IMR-90 (cell line): ENCODE measurements at regions not wholly inside any gene's neighbourhood (a gene's known extent, or its start where the extent isn't known, plus 50 kb on each side); places are given as distances from the start of the nearest gene placed in this dataset.

Experiments
- ATAC-seq: fragments of 200-7000 bp; cut with Tn5 transposase; 2 replicates; pipeline ENCODE4 v1.9.1; 2020; ENCODE audit warnings: low read depth, mild to moderate bottlenecking, moderate library complexity
- BruUV-seq: library from RNA; stranded (reverse); fragments of 400-500 nt; replicated peaks from 2 replicates; lab custom pipeline; 2021; lab: Mats Ljungman, UMichigan
- CTCF ChIA-PET: fragments of 300-600 bp; formaldehyde crosslinking; extraction: SDS; loops from one replicate; lab custom pipeline; 2021; ENCODE audit warnings: antibody characterized with exemption; lab: Yijun Ruan, JAX
- POLR2A ChIA-PET: fragments of 300-600 bp; sonication (Branson Sonifier 250); formaldehyde crosslinking; loops from one replicate; lab custom pipeline; 2022; ENCODE audit warnings: antibody characterized with exemption; ENCODE audit not compliant: unreplicated experiment; lab: Charles Lee
- DNase-seq: peaks from one replicate; pipeline ENCODE4 v3.0.0; 2013
- H2AFZ ChIP-seq: replicated peaks from 2 replicates; pipeline ENCODE3; 2013; ENCODE audit warnings: low read length, mild to moderate bottlenecking; ENCODE audit not compliant: poor library complexity
- H2AK5ac ChIP-seq: 2 replicates; pipeline ENCODE4 v1.6.1; 2013; ENCODE audit warnings: low read depth, low read length, inconsistent platforms
- H2AK9ac ChIP-seq: replicated peaks from 2 replicates; pipeline ENCODE3; 2013; ENCODE audit warnings: mild to moderate bottlenecking, low read depth, low read length, moderate library complexity; ENCODE audit not compliant: poor library complexity
- H2BK120ac ChIP-seq: 2 replicates; pipeline ENCODE4 v1.6.1; 2013; ENCODE audit warnings: low read depth, low read length, inconsistent platforms
- H2BK15ac ChIP-seq: 3 replicates; pipeline ENCODE4 v1.6.1; 2013; ENCODE audit warnings: low read depth, low read length, inconsistent platforms
- H2BK20ac ChIP-seq: 2 replicates; pipeline ENCODE4 v1.6.1; 2013; ENCODE audit warnings: low read depth, mild to moderate bottlenecking, inconsistent platforms, low read length, moderate library complexity
- H2BK5ac ChIP-seq: 2 replicates; pipeline ENCODE4 v1.6.1; 2013; ENCODE audit warnings: mild to moderate bottlenecking, low read depth, low read length, inconsistent platforms; ENCODE audit not compliant: poor library complexity, severe bottlenecking
- H3K14ac ChIP-seq: replicated peaks from 2 replicates; pipeline ENCODE4 v1.6.1; 2013; ENCODE audit warnings: low read depth, low read length, inconsistent platforms
- H3K18ac ChIP-seq: 2 replicates; pipeline ENCODE4 v1.6.1; 2013; ENCODE audit warnings: low read depth, low read length, control low read depth
- H3K23ac ChIP-seq: 2 replicates; pipeline ENCODE4 v1.6.1; 2013; ENCODE audit warnings: low read depth, low read length, inconsistent platforms
- H3K27ac ChIP-seq: 2 replicates; pipeline ENCODE4 v1.5.1; 2013; ENCODE audit warnings: mild to moderate bottlenecking, control low read depth, low read length; ENCODE audit not compliant: insufficient read depth
- H3K27me3 ChIP-seq: 2 replicates; pipeline ENCODE4 v1.6.1; 2013; ENCODE audit warnings: low read length; ENCODE audit not compliant: control insufficient read depth, insufficient read depth
- H3K36me3 ChIP-seq: 2 replicates; pipeline ENCODE4 v1.6.1; 2013; ENCODE audit warnings: low read length, mixed read lengths; ENCODE audit not compliant: control insufficient read depth, insufficient read depth
- H3K4ac ChIP-seq: 2 replicates; pipeline ENCODE4 v1.6.1; 2013; ENCODE audit warnings: low read depth, low read length, inconsistent platforms
- H3K4me1 ChIP-seq: 2 replicates; pipeline ENCODE4 v1.6.1; 2013; ENCODE audit warnings: low read length, mixed read lengths; ENCODE audit not compliant: control insufficient read depth, insufficient read depth
- H3K4me2 ChIP-seq: 2 replicates; pipeline ENCODE4 v1.6.1; 2013; ENCODE audit warnings: low read depth, mild to moderate bottlenecking, control low read depth, low read length, moderate library complexity
- H3K4me3 ChIP-seq: 2 replicates; pipeline ENCODE4 v1.5.1; 2013; ENCODE audit warnings: low read depth, mild to moderate bottlenecking, control low read depth, low read length, moderate library complexity; ENCODE audit not compliant: insufficient read depth
- H3K56ac ChIP-seq: 2 replicates; pipeline ENCODE4 v1.6.1; 2013; ENCODE audit warnings: low read length, inconsistent platforms; ENCODE audit not compliant: insufficient read depth; ENCODE audit errors: extremely low read depth
- H3K79me1 ChIP-seq, 2 experiments: 2 replicates each; pipeline ENCODE4 v1.6.1; 2013; ENCODE audit warnings: low read length in 2 of 2, inconsistent platforms in 1 of 2, low read depth in 1 of 2
- H3K9ac ChIP-seq: 2 replicates; pipeline ENCODE4 v1.6.1; 2013; ENCODE audit warnings: low read depth, low read length, control low read depth
- H3K9me1 ChIP-seq: 2 replicates; pipeline ENCODE4 v1.6.1; 2013; ENCODE audit warnings: low read length, inconsistent platforms; ENCODE audit not compliant: insufficient read depth
- H3K9me3 ChIP-seq: 2 replicates; pipeline ENCODE4 v1.6.1; 2013; ENCODE audit warnings: low read length; ENCODE audit not compliant: control insufficient read depth, insufficient read depth
- H4K20me1 ChIP-seq: 2 replicates; pipeline ENCODE4 v1.6.1; 2013; ENCODE audit warnings: low read length, inconsistent platforms; ENCODE audit not compliant: insufficient read depth
- H4K5ac ChIP-seq: 2 replicates; pipeline ENCODE4 v1.6.1; 2013; ENCODE audit warnings: mild to moderate bottlenecking, low read depth, low read length, control low read depth
- H4K8ac ChIP-seq, 2 experiments: 2 replicates each; pipeline ENCODE4 v1.6.1; 2013; ENCODE audit warnings: low read depth in 2 of 2, low read length in 2 of 2, control low read depth in 1 of 2, inconsistent platforms in 1 of 2
- H4K91ac ChIP-seq: 2 replicates; pipeline ENCODE4 v1.6.1; 2013; ENCODE audit warnings: low read depth, low read length, inconsistent platforms; ENCODE audit not compliant: insufficient read depth
- FOS ChIP-seq: fragments of 150-350 bp; IDR thresholded peaks from 2 replicates; pipeline ENCODE4 v1.6.1; 2016; ENCODE audit warnings: low read depth, low read length
- MAZ ChIP-seq: IDR thresholded peaks from 2 replicates; pipeline ENCODE4 v1.6.1; 2012; ENCODE audit warnings: low read depth, mild to moderate bottlenecking, low read length, improper control_type of control experiment, moderate library complexity, borderline replicate concordance
- MXI1 ChIP-seq: IDR thresholded peaks from 2 replicates; pipeline ENCODE4 v1.6.1; 2012; ENCODE audit warnings: low read depth, mild to moderate bottlenecking, low read length, moderate library complexity, borderline replicate concordance
- POLR2A ChIP-seq: IDR thresholded peaks from 2 replicates; pipeline ENCODE4 v1.6.1; 2012; ENCODE audit warnings: mild to moderate bottlenecking, low read depth, low read length
- dilution Hi-C: fragments of 300-500 bp; cut with HindIII; formaldehyde crosslinking; loops from one replicate; pipeline ENCODE4 v1.14.3; 2018; ENCODE audit warnings: low sequenced_read_pairs; ENCODE audit not compliant: unreplicated experiment
- in situ Hi-C: fragments of 300-500 bp; cut with MboI; formaldehyde crosslinking; loops from 3 replicates; pipeline ENCODE4 v1.14.3; 2019; ENCODE audit warnings: low sequenced_read_pairs, inconsistent platforms, mixed read lengths
- intact Hi-C: fragments of 100-400 bp; cut with micrococcal nuclease; formaldehyde crosslinking; loops from 2 replicates; pipeline ENCODE4 v1.10.0; 2022

GRCh38 chr10:33893506-33893905, 559.0 kb upstream of the NRP1 start:
- no TSS peak for BruUV-seq
- ATAC-seq (no peak), DNase-seq (no peak)
- Histone ChIP-seq H3K14ac (no peak overlapping the region), H2BK20ac (no peak overlapping the region), H3K79me1 (no peaks in the 10 kb centered on the region), H3K27ac (no peak overlapping the region), H3K9me3 (no peaks in the 10 kb centered on the region), H4K91ac (no peak overlapping the region), H3K9me1 (no peaks in the 10 kb centered on the region), H2BK120ac (no peak overlapping the region), H2BK5ac (no peak overlapping the region), H3K36me3 (no peaks in the 10 kb centered on the region), H2BK15ac (no peak overlapping the region), H2AFZ (no peak overlapping the region), H2AK5ac (no peak overlapping the region), H3K27me3 (no peaks in the 10 kb centered on the region; the same call in 1 of the 2 replicates), H4K20me1 (no peaks in the 10 kb centered on the region), H2AK9ac (no peak overlapping the region), H3K4ac (no peak overlapping the region), H3K18ac (no peak overlapping the region), H3K23ac (no peak overlapping the region), H4K5ac (no peak overlapping the region), H3K9ac (no peak overlapping the region), H3K4me3 (no peak overlapping the region), H4K8ac (no peak overlapping the region), H3K4me1 (no peaks in the 10 kb centered on the region), H3K56ac (no peak overlapping the region), H3K4me2 (no peak overlapping the region)
- in situ Hi-C loops (no loop called here), intact Hi-C loops (no loop called here), dilution Hi-C loops (no loop called here)
- POLR2A ChIA-PET: no interaction called here
- no peak for TF ChIP-seq FOS
- no peak for TF ChIP-seq POLR2A
- TF ChIP-seq MAZ: no peak
- no peak for TF ChIP-seq MXI1
- CTCF ChIA-PET: no interaction called here
